Muscle of leg (tissue), 3 donors: ENCODE measurements at regions not wholly inside any gene's neighbourhood (a gene's known extent, or its start where the extent isn't known, plus 50 kb on each side); places are given as distances from the start of the nearest gene placed in this dataset.
"Not testable (repeated sequence)": the region's sequence is repeated elsewhere in the genome, so short reads cannot be mapped to it uniquely, and the experiment has no call there.

ENCODE experiments used
- DNase-seq: peaks from one replicate; pipeline ENCODE4 v3.0.0; 2013
- H3K27ac ChIP-seq: one replicate; pipeline ENCODE4 v1.5.1; 2013; ENCODE audit warnings: mild to moderate bottlenecking, low read length, control low read depth
- H3K27me3 ChIP-seq: one replicate; pipeline ENCODE4 v1.6.1; 2013; ENCODE audit warnings: low read length; ENCODE audit not compliant: control insufficient read depth, insufficient read depth
- H3K36me3 ChIP-seq: one replicate; pipeline ENCODE4 v1.6.1; 2013; ENCODE audit warnings: low read length; ENCODE audit not compliant: control insufficient read depth, insufficient read depth
- H3K4me1 ChIP-seq: one replicate; pipeline ENCODE4 v1.6.1; 2013; ENCODE audit warnings: low read length; ENCODE audit not compliant: control insufficient read depth, insufficient read depth
- H3K4me3 ChIP-seq: one replicate; pipeline ENCODE4 v1.5.1; 2013; ENCODE audit warnings: low read length, control low read depth
- H3K9me3 ChIP-seq: replicated peaks from 2 replicates; pipeline ENCODE4 v1.6.1; 2013; ENCODE audit warnings: low read depth, low read length; ENCODE audit not compliant: control insufficient read depth
- WGBS: methylation state at CpG from one replicate; pipeline ENCODE4 v1.1.5; 2013; ENCODE audit warnings: missing lambda C conversion rate; ENCODE audit not compliant: insufficient coverage; 5-methylcytosine and 5-hydroxymethylcytosine counted together

DNA sequence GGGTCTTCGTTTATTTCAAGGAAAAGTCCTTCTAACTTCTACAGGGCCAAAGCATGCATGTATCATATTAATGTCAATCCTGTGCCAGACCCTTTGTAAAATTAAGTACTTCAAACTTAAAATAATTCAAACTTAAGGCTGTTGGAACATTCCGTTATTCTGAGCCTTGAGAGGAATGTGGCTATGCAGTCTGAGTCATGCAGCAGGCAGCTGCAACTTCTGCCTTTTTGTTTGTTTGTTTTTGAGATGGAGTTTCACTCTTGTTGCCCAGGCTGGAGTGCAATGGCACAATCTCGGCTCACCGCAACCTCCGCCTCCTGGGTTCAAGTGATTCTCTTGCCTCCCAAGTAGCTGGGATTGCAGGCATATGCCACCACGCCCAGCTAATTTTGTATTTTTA lies 67.0 kb upstream of the WSCD1 start:
- H3K4me1 ChIP-seq, H3K9me3 ChIP-seq, H3K27ac ChIP-seq, H3K4me3 ChIP-seq, H3K36me3 ChIP-seq, DNase-seq, H3K27me3 ChIP-seq: not testable (repeated sequence)
- 60% methylated on average over 1 of the region's 6 CpGs for WGBS

GRCh38 chr17:6005939-6006338 lies 64.2 kb upstream of the WSCD1 start:
- Histone ChIP-seq H3K9me3 (no peaks in the 10 kb centered on the region), H3K27ac (no peak overlapping the region), H3K27me3 (no peaks in the 10 kb centered on the region), H3K4me1 (no peaks in the 10 kb centered on the region), H3K4me3 (no peak overlapping the region), H3K36me3 (no peaks in the 10 kb centered on the region)
- 82% methylated on average over 3 of the region's 6 CpGs for WGBS
- no peak for DNase-seq

GRCh38 chr17:6011206-6011605 lies 59.0 kb upstream of the WSCD1 start:
- Histone ChIP-seq H3K4me3 (no peak overlapping the region), H3K27ac (no peak overlapping the region), H3K4me1 (no peaks in the 10 kb centered on the region), H3K27me3 (no peaks in the 10 kb centered on the region), H3K36me3 (no peaks in the 10 kb centered on the region), H3K9me3 (no peaks in the 10 kb centered on the region)
- no CpG with 5 or more reads among the region's 1 CpG for WGBS
- no peak for DNase-seq

- Histone ChIP-seq H3K36me3 (no peaks in the 10 kb centered on the region), H3K27me3 (peaks cover 2% of the 10 kb centered on the region), H3K4me1 (peaks cover 12% of the 10 kb centered on the region), H3K27ac (no peak overlapping the region), H3K9me3 (no peaks in the 10 kb centered on the region), H3K4me3 (no peak overlapping the region)
- DNase-seq = no peak
- WGBS = 63% methylated on average over 1 of the region's 1 CpG
Observed at GRCh38 chr17:6018788-6019187, 51.4 kb upstream of the WSCD1 start.

- H3K27me3 ChIP-seq = peaks cover 2% of the 10 kb centered on the region
- peak; percentile 5 for DNase-seq
Observed at GRCh38 chr17:6019959-6020358, 50.2 kb upstream of the WSCD1 start.

DNA sequence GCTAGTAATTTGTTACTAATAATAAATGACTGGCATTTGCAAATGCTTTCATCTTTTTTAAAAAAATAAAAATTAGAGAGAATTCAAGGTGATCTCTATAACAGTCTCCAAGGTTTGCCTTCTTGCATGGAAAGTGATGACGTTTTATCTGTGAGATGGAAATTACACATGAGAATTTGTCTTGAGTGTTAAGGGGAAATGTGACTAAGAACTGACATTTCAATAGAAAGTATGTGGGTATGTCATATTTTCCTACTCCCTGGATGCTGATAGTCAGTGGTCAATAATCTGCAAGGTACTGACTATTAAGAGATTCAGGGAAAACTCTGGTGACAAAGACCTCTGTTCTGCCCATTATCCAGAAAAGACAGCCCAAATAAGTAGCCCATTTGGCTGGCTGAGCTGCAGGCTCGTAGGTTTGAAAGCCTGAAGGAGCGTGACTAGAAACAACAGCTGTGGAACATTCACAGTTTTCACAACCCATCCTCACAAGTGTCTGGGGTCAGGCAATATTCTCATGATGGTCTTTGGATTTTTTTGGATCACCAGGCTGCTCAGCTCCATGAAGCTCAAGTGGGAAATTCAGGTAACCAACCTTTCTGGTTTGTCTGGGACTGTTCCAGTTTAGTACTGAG lies 49.7 kb upstream of the WSCD1 start:
- WGBS = no CpG with 5 or more reads among the region's 3 CpGs

More at GRCh38 chr17:6019959-6020358, 50.2 kb upstream of the WSCD1 start:
- Histone ChIP-seq H3K36me3 (no peaks in the 10 kb centered on the region), H3K4me3 (no peak overlapping the region), H3K9me3 (no peaks in the 10 kb centered on the region), H3K27ac (no peak overlapping the region), H3K4me1 (peaks cover 12% of the 10 kb centered on the region)
- WGBS = 83% methylated on average over 2 of the region's 6 CpGs

More for the DNA sequence above, 49.7 kb upstream of the WSCD1 start:
- DNase-seq = peak; percentile 17
- Histone ChIP-seq H3K27me3 (peaks cover 2% of the 10 kb centered on the region), H3K4me1 (peaks cover 12% of the 10 kb centered on the region), H3K36me3 (no peaks in the 10 kb centered on the region), H3K4me3 (no peak overlapping the region), H3K27ac (no peak overlapping the region), H3K9me3 (no peaks in the 10 kb centered on the region)
